ENCODE measurements at regions not wholly inside any gene's neighbourhood (a gene's known extent, or its start where the extent isn't known, plus 50 kb on each side); places are given as distances from the start of the nearest gene placed in this dataset.

DNA sequence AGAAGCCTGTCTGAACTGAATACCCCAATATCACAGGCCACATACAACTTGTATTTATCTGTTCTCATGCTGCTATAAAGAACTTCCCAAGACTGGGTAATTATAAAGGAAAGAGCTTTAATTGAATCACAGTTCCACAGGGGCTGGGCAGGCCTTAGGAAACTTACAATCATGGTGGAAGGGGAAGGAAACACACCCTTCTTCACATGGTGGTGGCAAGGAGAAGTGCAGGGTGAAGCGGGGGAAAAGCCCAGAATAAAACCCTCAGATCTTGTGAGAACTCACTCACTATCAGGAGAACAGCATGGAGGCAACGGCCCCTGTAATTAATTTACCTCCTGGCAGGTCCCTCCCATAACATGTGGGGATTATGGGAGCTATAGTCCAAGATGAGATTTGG lies 50.3 kb upstream of the FNDC1 start:
- Mint-ChIP-seq H3K27me3 (ENCODE audit: low read depth) (peaks cover 14% of the 10 kb centered on the region), H3K36me3 (ENCODE audit: low read depth) (no peaks in the 10 kb centered on the region), H3K27ac (no peak overlapping the region), H3K4me1 (ENCODE audit: low read depth) (no peaks in the 10 kb centered on the region), H3K9me3 (no peaks in the 10 kb centered on the region), H3K4me3 (ENCODE audit: low read depth) (no peak overlapping the region)
- intact Hi-C loops (cut with micrococcal nuclease), result no loop called here
- DNase-seq (ENCODE audit: low spot score), result no peak

DNA sequence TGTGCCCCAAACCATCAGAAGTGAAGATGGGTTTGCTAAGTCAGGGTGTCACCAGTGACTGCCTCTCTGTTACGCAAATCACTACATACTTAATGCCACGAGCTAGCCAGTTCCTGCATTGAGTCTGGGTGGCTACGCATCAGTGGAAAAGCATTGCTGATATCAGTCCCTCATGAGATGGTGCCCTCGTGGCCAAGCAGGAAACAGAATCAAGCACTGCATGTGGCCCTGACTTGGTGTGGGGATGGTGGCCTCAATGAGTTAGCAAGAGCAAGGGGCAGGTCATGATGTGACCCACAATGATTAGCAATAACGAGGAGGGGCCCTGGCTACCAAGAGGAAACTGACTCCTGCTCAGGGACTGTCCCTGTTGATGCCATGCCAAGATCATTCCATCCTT lies 51.6 kb upstream of the FNDC1 start:
- Mint-ChIP-seq H3K36me3 (ENCODE audit: low read depth) (no peaks in the 10 kb centered on the region), H3K9me3 (no peaks in the 10 kb centered on the region), H3K4me3 (ENCODE audit: low read depth) (no peak overlapping the region), H3K4me1 (ENCODE audit: low read depth) (no peaks in the 10 kb centered on the region), H3K27ac (no peak overlapping the region), H3K27me3 (ENCODE audit: low read depth) (peaks cover 8% of the 10 kb centered on the region)
- no peak for DNase-seq (ENCODE audit: low spot score)
- intact Hi-C loops (cut with micrococcal nuclease), result no loop called here

DNA sequence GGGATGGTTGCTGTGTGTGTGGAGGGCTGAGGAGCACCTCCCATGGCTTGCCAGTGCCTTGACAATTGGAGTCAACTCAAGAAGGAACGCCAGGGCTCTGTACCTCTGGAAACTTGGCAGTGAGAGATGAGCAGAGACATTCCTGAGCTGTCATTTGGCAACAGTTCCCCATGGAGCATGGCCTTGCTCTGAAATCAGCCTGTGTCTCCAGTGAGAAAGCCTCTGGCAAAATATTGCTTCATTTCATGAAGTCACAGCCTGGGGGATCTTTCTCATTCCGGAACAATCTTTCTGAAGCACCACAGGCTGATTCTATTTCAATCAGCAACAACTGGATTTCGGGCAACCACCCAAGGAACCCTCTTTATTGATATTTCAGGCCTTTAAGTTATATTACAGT lies 52.2 kb upstream of the FNDC1 start:
- intact Hi-C loops (cut with micrococcal nuclease), result no loop called here

DNA sequence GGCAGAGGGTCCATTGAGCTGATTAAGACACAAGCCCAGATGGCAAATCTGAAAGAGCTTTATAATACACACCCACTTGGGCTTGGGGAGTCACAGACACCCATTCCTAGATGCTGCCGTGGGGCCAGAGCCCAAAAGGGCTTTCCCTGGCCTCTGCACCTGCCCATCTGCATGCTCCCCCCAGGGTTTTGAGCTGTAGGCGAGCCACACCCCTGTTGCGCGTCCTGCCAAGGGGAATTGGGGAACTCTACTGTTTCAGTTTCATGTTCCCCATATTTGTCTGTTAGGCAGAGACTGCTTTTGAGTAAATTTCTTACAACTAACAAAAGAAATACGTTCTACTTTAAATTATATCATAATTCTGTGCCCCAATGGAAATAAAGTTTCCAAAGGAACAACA lies 52.9 kb upstream of the FNDC1 start:
- no peaks in the 10 kb centered on the region for H3K4me1 Mint-ChIP-seq (ENCODE audit: low read depth)
- intact Hi-C loops (cut with micrococcal nuclease), result no loop called here
- H3K27ac Mint-ChIP-seq, result no peak overlapping the region
- no peaks in the 10 kb centered on the region for H3K36me3 Mint-ChIP-seq (ENCODE audit: low read depth)
- DNase-seq (ENCODE audit: low spot score), result no peak
- peaks cover 6% of the 10 kb centered on the region for H3K27me3 Mint-ChIP-seq (ENCODE audit: low read depth)
- H3K9me3 Mint-ChIP-seq, result no peaks in the 10 kb centered on the region
- no peak overlapping the region for H3K4me3 Mint-ChIP-seq (ENCODE audit: low read depth)

More for the DNA sequence above, 52.2 kb upstream of the FNDC1 start:
- Mint-ChIP-seq H3K4me1 (ENCODE audit: low read depth) (no peaks in the 10 kb centered on the region), H3K27ac (no peak overlapping the region), H3K9me3 (no peaks in the 10 kb centered on the region), H3K4me3 (ENCODE audit: low read depth) (no peak overlapping the region), H3K27me3 (ENCODE audit: low read depth) (peaks cover 8% of the 10 kb centered on the region), H3K36me3 (ENCODE audit: low read depth) (no peaks in the 10 kb centered on the region)
- no peak for DNase-seq (ENCODE audit: low spot score)

DNA sequence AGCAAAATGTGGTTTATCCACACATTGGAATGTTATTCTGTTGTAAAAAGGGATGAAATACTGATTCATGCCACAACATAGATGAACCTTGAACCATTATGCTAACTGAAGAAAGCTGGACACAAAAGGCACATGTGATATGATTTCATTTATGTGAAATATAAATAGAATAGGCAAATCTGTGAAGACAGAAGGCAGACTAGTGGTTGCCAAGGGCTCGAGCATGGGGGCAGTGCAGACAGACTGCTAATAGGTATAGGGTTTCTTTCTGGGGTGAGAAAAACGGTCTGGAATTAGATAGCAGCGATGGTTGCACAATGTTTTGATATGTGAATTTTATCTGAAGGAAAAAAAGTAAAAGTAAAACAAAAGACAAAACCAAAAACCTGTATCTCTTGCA lies 54.6 kb upstream of the FNDC1 start:
- intact Hi-C loops (cut with micrococcal nuclease), result no loop called here
- peaks cover 3% of the 10 kb centered on the region for H3K27me3 Mint-ChIP-seq (ENCODE audit: low read depth)
- H3K4me1 Mint-ChIP-seq (ENCODE audit: low read depth), result peaks cover 11% of the 10 kb centered on the region
- H3K4me3 Mint-ChIP-seq (ENCODE audit: low read depth), result no peak overlapping the region
- H3K9me3 Mint-ChIP-seq, result no peaks in the 10 kb centered on the region
- no peaks in the 10 kb centered on the region for H3K36me3 Mint-ChIP-seq (ENCODE audit: low read depth)
- no peak overlapping the region for H3K27ac Mint-ChIP-seq
- no peak for DNase-seq (ENCODE audit: low spot score)

DNA sequence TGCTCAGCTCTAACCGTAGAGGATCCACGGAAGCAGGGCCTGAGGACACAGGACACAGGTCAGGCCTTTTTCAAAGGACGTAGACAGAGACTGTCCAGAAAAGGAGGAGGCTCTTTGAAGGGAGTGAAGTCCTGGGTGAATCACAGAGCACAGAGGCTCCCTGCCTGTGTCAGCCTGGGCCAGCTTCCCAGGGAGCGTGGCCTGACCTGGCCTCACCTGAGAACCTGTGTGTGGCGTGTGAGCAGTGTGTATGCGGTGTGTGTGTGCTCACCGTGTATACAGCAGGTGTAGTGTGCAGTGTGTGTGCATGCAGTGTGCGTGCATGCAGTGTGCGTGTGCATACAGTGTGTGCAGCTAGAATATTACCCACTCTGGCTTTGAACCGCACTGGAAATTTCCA lies 56.0 kb upstream of the FNDC1 start:
- Mint-ChIP-seq H3K36me3 (ENCODE audit: low read depth) (no peaks in the 10 kb centered on the region), H3K9me3 (no peaks in the 10 kb centered on the region), H3K27ac (no peak overlapping the region), H3K27me3 (ENCODE audit: low read depth) (peaks cover 3% of the 10 kb centered on the region), H3K4me3 (ENCODE audit: low read depth) (no peak overlapping the region), H3K4me1 (ENCODE audit: low read depth) (peaks cover 20% of the 10 kb centered on the region)
- no peak for DNase-seq (ENCODE audit: low spot score)
- intact Hi-C loops (cut with micrococcal nuclease), result no loop called here

DNA sequence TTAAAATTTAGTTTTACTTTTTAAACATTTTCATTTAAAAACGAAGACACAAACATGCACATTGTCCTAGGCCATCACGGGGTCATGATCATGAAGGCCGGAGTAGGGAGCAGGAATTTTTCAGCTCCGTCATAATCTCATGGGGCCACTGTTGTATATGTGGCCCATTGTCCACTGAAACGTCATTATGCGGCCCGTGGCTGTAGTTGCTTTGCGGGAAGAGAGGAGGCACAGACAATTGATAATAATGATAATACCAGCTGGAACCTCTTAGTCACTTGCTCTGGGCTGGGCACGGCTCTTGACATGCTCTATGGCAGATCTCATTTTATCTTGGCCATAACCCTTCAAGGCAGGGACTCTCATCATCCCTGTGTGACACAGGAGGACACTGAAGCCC lies 56.5 kb upstream of the FNDC1 start:
- Mint-ChIP-seq H3K36me3 (ENCODE audit: low read depth) (no peaks in the 10 kb centered on the region), H3K27ac (no peak overlapping the region)

DNA sequence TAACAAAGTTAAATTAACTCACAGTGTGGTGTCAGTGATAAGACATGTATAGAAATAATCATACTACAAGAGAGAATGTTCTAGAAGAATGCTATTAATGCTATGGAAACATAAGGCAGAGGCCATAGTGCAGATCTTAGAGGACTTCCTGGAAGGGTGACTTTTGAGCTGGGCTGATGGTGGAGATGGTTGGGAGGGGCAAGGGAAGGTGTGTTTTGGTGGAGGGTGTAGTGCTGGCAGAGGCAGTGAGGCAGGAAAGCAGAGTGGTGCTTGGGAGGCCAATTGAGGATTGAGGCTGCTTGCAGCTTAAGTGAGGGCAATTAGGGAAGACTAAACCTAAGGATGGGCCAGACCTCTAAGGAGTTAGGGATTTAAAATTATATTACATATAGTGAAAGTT lies 58.5 kb upstream of the FNDC1 start:
- intact Hi-C loops (cut with micrococcal nuclease), result no loop called here
- Mint-ChIP-seq H3K4me1 (ENCODE audit: low read depth) (peaks cover 43% of the 10 kb centered on the region), H3K9me3 (no peaks in the 10 kb centered on the region), H3K36me3 (ENCODE audit: low read depth) (no peaks in the 10 kb centered on the region), H3K27ac (no peak overlapping the region), H3K4me3 (ENCODE audit: low read depth) (no peak overlapping the region), H3K27me3 (ENCODE audit: low read depth) (peaks cover 3% of the 10 kb centered on the region)
- no peak for DNase-seq (ENCODE audit: low spot score)

More for the DNA sequence above, 56.5 kb upstream of the FNDC1 start:
- Mint-ChIP-seq H3K9me3 (no peaks in the 10 kb centered on the region), H3K4me3 (ENCODE audit: low read depth) (no peak overlapping the region), H3K27me3 (ENCODE audit: low read depth) (peaks cover 3% of the 10 kb centered on the region), H3K4me1 (ENCODE audit: low read depth) (peaks cover 25% of the 10 kb centered on the region)
- intact Hi-C loops (cut with micrococcal nuclease), result no loop called here
- DNase-seq (ENCODE audit: low spot score), result no peak

DNA sequence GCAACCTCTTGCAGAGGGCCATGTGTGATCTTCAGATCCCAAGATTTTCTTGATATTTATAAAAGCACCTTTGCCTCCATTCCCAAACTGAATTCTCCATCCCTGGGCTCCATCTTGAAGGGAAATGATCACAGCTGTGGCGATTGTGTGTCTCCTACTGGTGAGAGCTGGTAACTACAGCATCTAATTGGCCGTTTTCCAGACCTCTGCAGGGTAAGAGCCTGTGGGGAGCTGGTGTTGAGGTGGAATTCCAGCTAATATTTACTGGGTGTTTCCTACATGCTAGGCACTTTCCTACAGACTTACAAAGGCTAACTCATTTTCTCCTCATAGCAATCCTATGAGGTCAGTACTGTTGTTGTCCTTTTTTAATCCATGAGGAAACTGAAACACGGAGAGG lies 59.2 kb upstream of the FNDC1 start:
- no peak overlapping the region for H3K4me3 Mint-ChIP-seq (ENCODE audit: low read depth)
- intact Hi-C loops (cut with micrococcal nuclease), result no loop called here
- H3K36me3 Mint-ChIP-seq (ENCODE audit: low read depth), result no peaks in the 10 kb centered on the region
- DNase-seq (ENCODE audit: low spot score), result no peak
- peaks cover 2% of the 10 kb centered on the region for H3K27me3 Mint-ChIP-seq (ENCODE audit: low read depth)
- H3K27ac Mint-ChIP-seq, result no peak overlapping the region
- H3K9me3 Mint-ChIP-seq, result no peaks in the 10 kb centered on the region
- H3K4me1 Mint-ChIP-seq (ENCODE audit: low read depth), result peaks cover 45% of the 10 kb centered on the region

DNA sequence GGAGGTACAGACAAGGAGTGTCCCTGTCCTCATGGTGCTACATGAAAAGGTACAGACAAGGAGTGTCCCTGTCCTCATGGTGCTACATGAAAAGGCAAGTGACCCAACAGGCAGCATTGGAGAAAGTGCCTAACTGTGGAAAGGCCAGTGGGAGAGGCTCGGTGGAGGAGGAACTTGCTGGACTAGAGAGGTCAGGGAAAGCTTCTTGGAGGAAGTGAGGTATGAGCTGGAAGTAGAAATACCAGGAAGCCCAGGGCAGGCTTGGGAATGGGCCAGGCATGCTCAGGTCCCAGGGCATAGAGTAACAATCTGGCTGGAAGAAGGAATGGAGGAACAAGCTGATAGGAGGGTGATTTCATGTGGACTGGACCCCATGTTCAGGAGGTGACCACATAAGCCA lies 59.8 kb upstream of the FNDC1 start:
- Mint-ChIP-seq H3K9me3 (no peaks in the 10 kb centered on the region), H3K4me1 (ENCODE audit: low read depth) (peaks cover 51% of the 10 kb centered on the region), H3K36me3 (ENCODE audit: low read depth) (no peaks in the 10 kb centered on the region), H3K4me3 (ENCODE audit: low read depth) (no peak overlapping the region), H3K27ac (no peak overlapping the region), H3K27me3 (ENCODE audit: low read depth) (no peaks in the 10 kb centered on the region)
- intact Hi-C loops (cut with micrococcal nuclease), result loop anchor here (5.0 to 10.0 kb wide), 3 partner anchors 257 to 462 kb away; partner anchors contain the start of gene EZR
- no peak for DNase-seq (ENCODE audit: low spot score)

DNA sequence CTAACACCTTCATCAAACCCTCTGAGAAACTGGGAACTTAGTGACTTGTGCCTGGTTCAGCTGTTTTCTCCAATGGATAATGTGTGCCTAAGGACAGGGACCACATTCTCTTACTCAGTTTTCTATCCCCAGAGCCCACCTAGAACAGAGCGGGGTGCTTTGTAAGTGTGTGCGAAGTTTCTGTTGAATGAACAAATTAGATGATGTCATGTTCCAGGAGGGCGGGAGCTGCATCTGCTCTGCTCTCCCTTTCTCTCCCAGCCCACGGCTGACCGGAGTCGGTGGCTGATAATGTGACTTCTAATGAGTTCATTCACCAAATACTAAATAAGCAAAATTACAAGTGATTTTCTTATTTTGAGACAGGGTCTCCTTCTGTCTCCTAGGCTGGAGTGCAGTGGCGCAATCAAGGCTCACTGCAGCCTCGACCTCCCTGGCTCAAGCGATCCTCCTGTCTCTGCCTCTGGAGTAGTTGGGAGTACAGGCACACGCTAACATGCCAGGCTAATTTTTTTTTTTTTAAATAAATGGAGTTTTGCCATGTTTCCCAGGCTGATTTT lies 60.7 kb upstream of the FNDC1 start:
- no peaks in the 10 kb centered on the region for H3K9me3 Mint-ChIP-seq
- peaks cover 59% of the 10 kb centered on the region for H3K4me1 Mint-ChIP-seq (ENCODE audit: low read depth)
- H3K27me3 Mint-ChIP-seq (ENCODE audit: low read depth), result no peaks in the 10 kb centered on the region
- DNase-seq (ENCODE audit: low spot score), result no peak
- intact Hi-C loops (cut with micrococcal nuclease), result loop anchor here (5.0 to 10.0 kb wide), 3 partner anchors 256 to 461 kb away; partner anchors contain the start of gene EZR
- H3K36me3 Mint-ChIP-seq (ENCODE audit: low read depth), result no peaks in the 10 kb centered on the region
- peak overlapping the region; percentile 78 for H3K4me3 Mint-ChIP-seq (ENCODE audit: low read depth)
- peak overlapping the region; percentile 93 for H3K27ac Mint-ChIP-seq

DNA sequence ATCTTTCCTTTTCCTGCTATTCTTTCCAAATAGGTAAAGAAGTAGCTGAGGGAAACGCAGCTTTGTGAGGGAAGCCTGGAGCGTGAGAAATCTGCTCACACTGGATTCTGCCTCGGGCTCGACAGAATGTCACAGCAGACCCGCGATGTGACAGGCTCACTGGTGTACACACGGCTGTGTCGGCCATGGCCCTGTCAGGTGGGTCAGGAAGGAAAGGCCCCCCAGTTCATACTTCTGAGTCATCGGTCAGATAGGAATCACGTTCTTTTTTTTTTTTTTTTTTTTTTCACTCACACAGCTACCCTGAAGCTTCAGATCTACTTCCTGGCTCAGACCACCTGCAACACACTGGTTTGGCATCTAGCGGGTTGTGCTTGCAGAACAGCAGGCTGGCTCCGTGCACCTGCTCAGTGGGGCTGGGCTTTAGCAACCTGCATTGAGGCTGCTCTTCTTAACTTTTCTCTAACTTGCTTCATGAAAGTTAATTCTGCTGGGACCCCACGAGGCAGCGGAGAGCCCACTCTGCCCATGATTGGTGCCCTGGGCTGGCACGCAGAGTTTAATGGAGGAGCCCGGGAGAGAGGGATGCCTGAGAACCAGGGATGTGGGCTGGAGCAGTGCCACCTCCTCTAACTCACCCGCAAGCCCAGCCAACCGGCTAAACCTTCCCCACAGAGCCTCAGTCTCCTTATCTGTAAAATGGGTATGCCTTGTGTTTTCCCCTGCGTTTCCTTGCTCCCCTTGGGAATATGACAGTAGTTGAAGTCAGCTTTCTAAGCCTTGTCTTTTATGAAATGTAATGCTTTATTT lies 61.5 kb upstream of the FNDC1 start:
- intact Hi-C loops (cut with micrococcal nuclease), result loop anchor here (1.0 to 10.0 kb wide), 4 partner anchors 27 to 460 kb away; partner anchors contain the start of gene EZR
- Mint-ChIP-seq H3K36me3 (ENCODE audit: low read depth) (no peaks in the 10 kb centered on the region), H3K9me3 (no peaks in the 10 kb centered on the region), H3K4me1 (ENCODE audit: low read depth) (peaks cover 66% of the 10 kb centered on the region), H3K27ac (peak overlapping the region; percentile 93), H3K27me3 (ENCODE audit: low read depth) (no peaks in the 10 kb centered on the region), H3K4me3 (ENCODE audit: low read depth) (peak overlapping the region; percentile 78)
- peak; percentile 40 for DNase-seq (ENCODE audit: low spot score)

DNA sequence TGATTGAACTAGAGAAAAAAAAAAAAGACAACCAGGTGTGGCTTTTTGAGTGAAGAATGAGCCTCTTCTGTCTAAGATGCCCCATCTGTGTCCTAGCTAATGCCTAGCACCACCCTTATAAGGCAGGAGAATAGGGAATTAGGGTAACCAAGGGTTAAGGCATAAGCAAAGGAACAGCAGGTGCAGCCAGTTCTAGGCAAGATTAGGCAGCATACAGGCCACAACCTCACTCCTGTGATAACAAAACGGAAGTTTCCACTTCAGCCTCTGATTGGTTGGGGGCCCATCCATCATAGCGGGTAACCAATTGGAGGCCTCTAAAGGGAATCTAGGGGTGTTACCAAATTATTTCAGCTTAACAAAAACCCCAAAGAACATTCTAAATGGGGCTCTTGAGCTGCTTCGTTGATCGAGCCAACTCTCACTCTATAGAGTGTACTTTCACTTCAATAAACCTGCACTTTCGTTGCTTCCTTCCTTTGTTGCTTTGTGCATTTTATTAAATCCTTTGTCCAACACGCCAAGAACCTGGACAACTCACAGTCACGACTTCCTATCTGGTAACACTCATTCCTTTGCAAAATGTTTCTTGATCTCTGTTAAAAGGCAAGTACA lies 61.9 kb upstream of the TAGAP start:
- intact Hi-C loops (cut with micrococcal nuclease), result loop anchor here (1.0 to 10.0 kb wide), 4 partner anchors 28 to 459 kb away; partner anchors contain the start of gene EZR
- H3K4me1 Mint-ChIP-seq (ENCODE audit: low read depth), result peaks cover 73% of the 10 kb centered on the region
- H3K4me3 Mint-ChIP-seq (ENCODE audit: low read depth), result peak overlapping the region; percentile 78
- no peaks in the 10 kb centered on the region for H3K9me3 Mint-ChIP-seq
- DNase-seq (ENCODE audit: low spot score), result peak; percentile 91
- no peaks in the 10 kb centered on the region for H3K27me3 Mint-ChIP-seq (ENCODE audit: low read depth)
- no peaks in the 10 kb centered on the region for H3K36me3 Mint-ChIP-seq (ENCODE audit: low read depth)
- H3K27ac Mint-ChIP-seq, result peak overlapping the region; percentile 93

Measured in activated T-helper 2 cell treated with anti-CD3 and anti-CD28 coated beads, Interferon-gamma antibody, Interleukin-2, Interleukin-4, amounts not matched to agents 10 μg/mL and 5 μg/mL and 100 μg/mL, durations not matched to agents 14 hours and 24 hours and 36 hours (primary cell).